CD14-positive monocyte (primary cell): ENCODE measurements at regions not wholly inside any gene's neighbourhood (a gene's known extent, or its start where the extent isn't known, plus 50 kb on each side); places are given as distances from the start of the nearest gene placed in this dataset.

Experiments
- DNase-seq, 3 donors: peaks; one replicate each; pipeline ENCODE4 v3.0.0-alpha.2; 2011 to 2022
- H2AFZ ChIP-seq: 2 replicates; pipeline ENCODE4 v1.6.0; 2012; ENCODE audit warnings: mild to moderate bottlenecking, low read depth, low read length, inconsistent platforms; ENCODE audit not compliant: insufficient read depth, poor library complexity, severe bottlenecking
- H3K27ac ChIP-seq, 2 donors: 1 replicate in 1 of 2; 2 replicates in 1 of 2; pipeline ENCODE4 v1.5.1; 2012 to 2013; ENCODE audit warnings: low read length in 2 of 2, control low read depth in 1 of 2, inconsistent platforms in 1 of 2, low read depth in 1 of 2, mild to moderate bottlenecking in 1 of 2
- H3K27me3 ChIP-seq, 2 donors: one replicate each; pipeline versions ENCODE4 v1.6.0 to v1.6.1; 2011 to 2013; ENCODE audit warnings: low read length in 2 of 2; ENCODE audit not compliant: control insufficient read depth in 2 of 2, insufficient read depth in 2 of 2
- H3K36me3 ChIP-seq, 2 donors: replicated peaks in 1 of 2; 1 replicate in 1 of 2; 2 replicates in 1 of 2; pipeline versions ENCODE4 v1.5.1 to v1.6.1; 2012 to 2013; ENCODE audit warnings: low read length in 2 of 2, control low read depth in 1 of 2, inconsistent platforms in 1 of 2, mild to moderate bottlenecking in 1 of 2; ENCODE audit not compliant: insufficient read depth in 2 of 2, control insufficient read depth in 1 of 2
- H3K4me1 ChIP-seq, 2 donors: 1 replicate in 1 of 2; 2 replicates in 1 of 2; pipeline versions ENCODE4 v1.5.1 to v1.6.1; 2012 to 2013; ENCODE audit warnings: low read length in 2 of 2, control low read depth in 1 of 2, inconsistent platforms in 1 of 2, mild to moderate bottlenecking in 1 of 2, moderate library complexity in 1 of 2; ENCODE audit not compliant: insufficient read depth in 2 of 2, control insufficient read depth in 1 of 2
- H3K4me2 ChIP-seq: replicated peaks from 2 replicates; pipeline ENCODE3; 2012; ENCODE audit warnings: low read length, moderate library complexity, mild to moderate bottlenecking; ENCODE audit not compliant: poor library complexity, severe bottlenecking; ENCODE audit errors: extremely low read depth
- H3K4me3 ChIP-seq, 3 experiments: fragments of 200-600 bp in 1 of 3; sonication (generic) in 1 of 3; replicated peaks in 1 of 3; 1 replicate in 2 of 3; 2 replicates in 1 of 3; pipeline ENCODE4 v1.5.1; 2011 to 2013; ENCODE audit warnings: low read length in 3 of 3, mild to moderate bottlenecking in 3 of 3, control low read depth in 2 of 3, low read depth in 2 of 3, inconsistent platforms in 1 of 3, moderate library complexity in 1 of 3
- H3K79me2 ChIP-seq: 2 replicates; pipeline ENCODE4 v1.6.0; 2012; ENCODE audit warnings: mild to moderate bottlenecking, control low read depth, inconsistent platforms, low read length, moderate library complexity; ENCODE audit not compliant: insufficient read depth
- H3K9ac ChIP-seq: 2 replicates; pipeline ENCODE4 v1.6.0; 2017; ENCODE audit warnings: low read length, mild to moderate bottlenecking; ENCODE audit not compliant: insufficient read depth, poor library complexity, severe bottlenecking
- H3K9me3 ChIP-seq, 2 donors: replicated peaks in 1 of 2; 1 replicate in 1 of 2; 2 replicates in 1 of 2; pipeline versions ENCODE4 v1.5.1 to v1.6.1; 2012 to 2013; ENCODE audit warnings: low read length in 2 of 2, control low read depth in 1 of 2; ENCODE audit not compliant: control insufficient read depth in 1 of 2, insufficient read depth in 1 of 2
- H4K20me1 ChIP-seq: 2 replicates; pipeline ENCODE4 v1.6.0; 2012; ENCODE audit warnings: mild to moderate bottlenecking, low read length, control low read depth, moderate library complexity; ENCODE audit not compliant: insufficient read depth
- H3K27ac Mint-ChIP-seq, 7 donors: one replicate each; pipeline ENCODE4 v1.8.0; 2020; ENCODE audit warnings: mild to moderate bottlenecking in 7 of 7, mixed read lengths in 7 of 7, moderate library complexity in 6 of 7, inconsistent platforms in 2 of 7
- H3K27me3 Mint-ChIP-seq, 3 donors: one replicate each; pipeline ENCODE4 v1.8.0; 2021 to 2022; ENCODE audit warnings: low read depth in 3 of 3, mild to moderate bottlenecking in 3 of 3, mixed read lengths in 3 of 3, moderate library complexity in 3 of 3, inconsistent platforms in 1 of 3
- H3K36me3 Mint-ChIP-seq, 2 donors: one replicate each; pipeline ENCODE4 v1.8.0; 2020; ENCODE audit warnings: mixed read lengths in 2 of 2, inconsistent platforms in 1 of 2, mild to moderate bottlenecking in 1 of 2
- H3K4me1 Mint-ChIP-seq: one replicate; pipeline ENCODE4 v1.8.0; 2020; ENCODE audit warnings: mild to moderate bottlenecking, mixed read lengths
- H3K4me3 Mint-ChIP-seq, 2 donors: one replicate each; pipeline ENCODE4 v1.8.0; 2020; ENCODE audit warnings: mild to moderate bottlenecking in 2 of 2, mixed read lengths in 2 of 2, moderate library complexity in 1 of 2
- H3K9me3 Mint-ChIP-seq, 7 donors: one replicate each; pipeline ENCODE4 v1.8.0; 2020 to 2022; ENCODE audit warnings: mixed read lengths in 7 of 7, mild to moderate bottlenecking in 6 of 7, moderate library complexity in 6 of 7, inconsistent platforms in 2 of 7
- whole genome bisulfite sequencing: methylation state at CpG from one replicate; pipeline ENCODE4 v1.1.5; 2013; ENCODE audit warnings: missing lambda C conversion rate; ENCODE audit not compliant: insufficient coverage; 5-methylcytosine and 5-hydroxymethylcytosine counted together
- intact Hi-C, 2 donors: fragments of 100-400 bp; cut with micrococcal nuclease; formaldehyde crosslinking; loops; one replicate each; pipeline versions ENCODE4 v1.15.0 to v1.15.1; 2023
- TF ChIP-seq, protein P1 (sequence below): fragments of 200-600 bp; IDR thresholded peaks from one replicate; pipeline ENCODE4 v1.8.0; 2022; ENCODE audit warnings: antibody characterized with exemption, mild to moderate bottlenecking

DNA sequence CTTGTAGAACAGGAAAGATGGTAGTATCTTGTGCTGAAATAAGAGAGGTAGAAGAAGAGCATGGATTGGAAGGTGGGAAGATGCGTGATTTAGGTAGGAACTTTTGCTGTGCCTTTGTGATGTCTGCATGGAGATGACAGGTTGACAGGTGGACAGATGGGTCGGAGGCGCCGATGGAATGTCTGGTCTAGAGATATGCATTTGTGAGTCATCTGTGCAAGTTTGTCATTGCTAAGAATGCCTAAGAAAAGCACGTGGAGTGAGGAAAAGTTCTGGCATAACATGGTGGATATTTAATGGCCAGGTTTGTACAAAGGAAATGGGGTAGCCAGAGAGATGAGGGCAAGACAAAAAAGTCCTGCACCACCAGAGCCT lies 76.0 kb upstream of the ARMC3 start:
- peaks cover 0 to 3% (median 0%) of the 10 kb centered on the region in 7 donors for H3K9me3 Mint-ChIP-seq
- H3K9ac ChIP-seq: no peak overlapping the region
- no peak overlapping the region for H3K4me3 ChIP-seq
- no peak overlapping the region for H2AFZ ChIP-seq
- no peak overlapping the region for H3K27ac ChIP-seq
- H3K27me3 ChIP-seq: no peaks in the 10 kb centered on the region
- 97% methylated on average over 5 of the region's 5 CpGs for WGBS
- no peak overlapping the region for H3K4me2 ChIP-seq
- H3K79me2 ChIP-seq: no peaks in the 10 kb centered on the region
- no peaks in the 10 kb centered on the region for H4K20me1 ChIP-seq
- TF ChIP-seq, protein P1, sequence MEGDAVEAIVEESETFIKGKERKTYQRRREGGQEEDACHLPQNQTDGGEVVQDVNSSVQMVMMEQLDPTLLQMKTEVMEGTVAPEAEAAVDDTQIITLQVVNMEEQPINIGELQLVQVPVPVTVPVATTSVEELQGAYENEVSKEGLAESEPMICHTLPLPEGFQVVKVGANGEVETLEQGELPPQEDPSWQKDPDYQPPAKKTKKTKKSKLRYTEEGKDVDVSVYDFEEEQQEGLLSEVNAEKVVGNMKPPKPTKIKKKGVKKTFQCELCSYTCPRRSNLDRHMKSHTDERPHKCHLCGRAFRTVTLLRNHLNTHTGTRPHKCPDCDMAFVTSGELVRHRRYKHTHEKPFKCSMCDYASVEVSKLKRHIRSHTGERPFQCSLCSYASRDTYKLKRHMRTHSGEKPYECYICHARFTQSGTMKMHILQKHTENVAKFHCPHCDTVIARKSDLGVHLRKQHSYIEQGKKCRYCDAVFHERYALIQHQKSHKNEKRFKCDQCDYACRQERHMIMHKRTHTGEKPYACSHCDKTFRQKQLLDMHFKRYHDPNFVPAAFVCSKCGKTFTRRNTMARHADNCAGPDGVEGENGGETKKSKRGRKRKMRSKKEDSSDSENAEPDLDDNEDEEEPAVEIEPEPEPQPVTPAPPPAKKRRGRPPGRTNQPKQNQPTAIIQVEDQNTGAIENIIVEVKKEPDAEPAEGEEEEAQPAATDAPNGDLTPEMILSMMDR: no peak
- no peaks in the 10 kb centered on the region for H3K36me3 ChIP-seq
- no peaks in the 10 kb centered on the region for H3K36me3 Mint-ChIP-seq
- intact Hi-C loops: no loop called here
- no peak overlapping the region for H3K4me3 Mint-ChIP-seq
- peaks cover 8% of the 10 kb centered on the region for H3K4me1 Mint-ChIP-seq
- DNase-seq: no peak
- H3K4me1 ChIP-seq: no peaks in the 10 kb centered on the region
- no peaks in the 10 kb centered on the region for H3K9me3 ChIP-seq
- no peak overlapping the region for H3K27ac Mint-ChIP-seq
- H3K27me3 Mint-ChIP-seq: peaks cover 0 to 7% (median 0%) of the 10 kb centered on the region in 3 donors

DNA sequence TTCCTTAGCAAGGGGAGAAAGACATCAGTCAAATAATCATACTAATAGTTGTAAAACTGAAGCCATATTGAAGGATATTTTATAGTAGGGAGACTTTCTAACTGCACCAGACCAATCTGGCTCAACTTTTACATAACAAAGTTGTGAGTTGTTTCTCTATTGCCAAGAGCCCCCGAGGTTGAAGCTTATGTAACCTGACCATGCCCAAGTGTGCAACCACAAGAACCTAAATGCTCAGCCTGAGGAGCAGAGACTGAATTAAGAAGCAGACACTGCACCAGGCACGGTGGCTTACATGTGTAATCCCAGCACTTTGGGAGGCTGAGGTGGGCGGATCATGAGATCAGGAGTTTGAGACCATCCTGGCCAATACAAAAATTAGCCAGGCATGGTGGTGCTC lies 77.3 kb upstream of the ARMC3 start:
- peaks cover 8% of the 10 kb centered on the region for H3K4me1 Mint-ChIP-seq
- Histone ChIP-seq H3K27ac (no peak overlapping the region), H3K9me3 (no peaks in the 10 kb centered on the region), H4K20me1 (no peaks in the 10 kb centered on the region), H3K4me3 (no peak overlapping the region), H2AFZ (no peak overlapping the region), H3K36me3 (no peaks in the 10 kb centered on the region), H3K27me3 (no peaks in the 10 kb centered on the region), H3K4me2 (no peak overlapping the region), H3K4me1 (no peaks in the 10 kb centered on the region), H3K79me2 (no peaks in the 10 kb centered on the region), H3K9ac (no peak overlapping the region)
- H3K27me3 Mint-ChIP-seq: peaks cover 0 to 7% (median 0%) of the 10 kb centered on the region in 3 donors
- H3K27ac Mint-ChIP-seq: no peak overlapping the region
- intact Hi-C loops: no loop called here
- H3K4me3 Mint-ChIP-seq: no peak overlapping the region
- no peak for DNase-seq
- 73% methylated on average over 3 of the region's 3 CpGs for WGBS
- H3K9me3 Mint-ChIP-seq: peaks cover 0 to 2% (median 0%) of the 10 kb centered on the region in 7 donors
- TF ChIP-seq, protein P1: no peak
- no peaks in the 10 kb centered on the region for H3K36me3 Mint-ChIP-seq
